ENCODE measurements at regions not wholly inside any gene's neighbourhood (a gene's known extent, or its start where the extent isn't known, plus 50 kb on each side); places are given as distances from the start of the nearest gene placed in this dataset.
"Not testable (repeated sequence)": the region's sequence is repeated elsewhere in the genome, so short reads cannot be mapped to it uniquely, and the experiment has no call there.

- DNase-seq, result no peak
- Histone ChIP-seq H3K9me3 (replicated peaks) (no peaks in the 10 kb centered on the region), H3K36me3 (no peaks in the 10 kb centered on the region), H3K27me3 (no peaks in the 10 kb centered on the region), H3K27ac (no peak overlapping the region), H3K4me1 (no peaks in the 10 kb centered on the region), H3K4me3 (no peak overlapping the region)
Observed at GRCh38 chr2:198628596-198628995, 824.2 kb downstream of the PLCL1 start.

GRCh38 chr2:198622986-198623730, 818.8 kb downstream of the PLCL1 start:
- Histone ChIP-seq H3K27me3 (no peaks in the 10 kb centered on the region), H3K4me3 (no peak overlapping the region), H3K9me3 (replicated peaks) (no peaks in the 10 kb centered on the region), H3K4me1 (no peaks in the 10 kb centered on the region), H3K27ac (no peak overlapping the region), H3K36me3 (no peaks in the 10 kb centered on the region)
- no peak for DNase-seq

GRCh38 chr2:198615972-198616371, 811.6 kb downstream of the PLCL1 start:
- no peak for DNase-seq
- H3K27ac ChIP-seq, result no peak overlapping the region
- H3K9me3 ChIP-seq (replicated peaks), result no peaks in the 10 kb centered on the region
- H3K4me1 ChIP-seq, result no peaks in the 10 kb centered on the region
- H3K36me3 ChIP-seq, result no peaks in the 10 kb centered on the region
- no peaks in the 10 kb centered on the region for H3K27me3 ChIP-seq
- no peak overlapping the region for H3K4me3 ChIP-seq

GRCh38 chr2:198611201-198611600, 806.8 kb downstream of the PLCL1 start:
- Histone ChIP-seq H3K27ac (no peak overlapping the region), H3K4me3 (no peak overlapping the region), H3K27me3 (no peaks in the 10 kb centered on the region), H3K9me3 (replicated peaks) (no peaks in the 10 kb centered on the region), H3K36me3 (no peaks in the 10 kb centered on the region), H3K4me1 (no peaks in the 10 kb centered on the region)
- DNase-seq, result no peak

- Histone ChIP-seq H3K9me3 (replicated peaks) (no peaks in the 10 kb centered on the region), H3K27me3 (no peaks in the 10 kb centered on the region), H3K36me3 (no peaks in the 10 kb centered on the region), H3K4me1 (no peaks in the 10 kb centered on the region), H3K4me3 (no peak overlapping the region), H3K27ac (no peak overlapping the region)
- no peak for DNase-seq
Observed at GRCh38 chr2:198604599-198604998, 800.2 kb downstream of the PLCL1 start.

- not testable (repeated sequence) for H3K4me3 ChIP-seq; H3K9me3 ChIP-seq (replicated peaks); H3K27me3 ChIP-seq; DNase-seq; H3K4me1 ChIP-seq; H3K27ac ChIP-seq; H3K36me3 ChIP-seq
Observed at GRCh38 chr2:198602986-198603385, 798.6 kb downstream of the PLCL1 start.

GRCh38 chr2:198597648-198598047, 793.3 kb downstream of the PLCL1 start:
- H3K27ac ChIP-seq, result no peak overlapping the region
- H3K27me3 ChIP-seq, result no peaks in the 10 kb centered on the region
- no peak overlapping the region for H3K4me3 ChIP-seq
- no peak for DNase-seq
- no peaks in the 10 kb centered on the region for H3K9me3 ChIP-seq (replicated peaks)
- no peaks in the 10 kb centered on the region for H3K4me1 ChIP-seq
- H3K36me3 ChIP-seq, result no peaks in the 10 kb centered on the region

- Histone ChIP-seq H3K4me3 (no peak overlapping the region), H3K9me3 (replicated peaks) (no peaks in the 10 kb centered on the region), H3K4me1 (no peaks in the 10 kb centered on the region), H3K27me3 (no peaks in the 10 kb centered on the region), H3K27ac (no peak overlapping the region), H3K36me3 (no peaks in the 10 kb centered on the region)
- DNase-seq, result no peak
Observed at GRCh38 chr2:198596985-198597384, 792.6 kb downstream of the PLCL1 start.

- H3K27me3 ChIP-seq, result no peaks in the 10 kb centered on the region
- H3K4me3 ChIP-seq, result no peak overlapping the region
- no peak for DNase-seq
- no peaks in the 10 kb centered on the region for H3K9me3 ChIP-seq (replicated peaks)
- H3K4me1 ChIP-seq, result no peaks in the 10 kb centered on the region
- H3K36me3 ChIP-seq, result no peaks in the 10 kb centered on the region
- no peak overlapping the region for H3K27ac ChIP-seq
Observed at GRCh38 chr2:198595721-198596120, 791.3 kb downstream of the PLCL1 start.

- H3K4me1 ChIP-seq, result no peaks in the 10 kb centered on the region
- H3K27me3 ChIP-seq, result no peaks in the 10 kb centered on the region
- no peak overlapping the region for H3K4me3 ChIP-seq
- no peaks in the 10 kb centered on the region for H3K9me3 ChIP-seq (replicated peaks)
- H3K36me3 ChIP-seq, result no peaks in the 10 kb centered on the region
- no peak for DNase-seq
- H3K27ac ChIP-seq, result no peak overlapping the region
Observed at GRCh38 chr2:198591586-198591985, 787.2 kb downstream of the PLCL1 start.

GRCh38 chr2:198587741-198588140, 783.3 kb downstream of the PLCL1 start:
- no peaks in the 10 kb centered on the region for H3K9me3 ChIP-seq (replicated peaks)
- H3K36me3 ChIP-seq, result no peaks in the 10 kb centered on the region
- no peaks in the 10 kb centered on the region for H3K27me3 ChIP-seq
- H3K4me3 ChIP-seq, result no peak overlapping the region
- no peak overlapping the region for H3K27ac ChIP-seq
- H3K4me1 ChIP-seq, result no peaks in the 10 kb centered on the region
- DNase-seq, result no peak

- no peaks in the 10 kb centered on the region for H3K27me3 ChIP-seq
- H3K4me1 ChIP-seq, result no peaks in the 10 kb centered on the region
- no peak overlapping the region for H3K27ac ChIP-seq
- H3K36me3 ChIP-seq, result no peaks in the 10 kb centered on the region
- no peak overlapping the region for H3K4me3 ChIP-seq
- H3K9me3 ChIP-seq (replicated peaks), result no peaks in the 10 kb centered on the region
- DNase-seq, result no peak
Observed at GRCh38 chr2:198587240-198587639, 782.8 kb downstream of the PLCL1 start.

GRCh38 chr2:198571393-198571792, 767.0 kb downstream of the PLCL1 start:
- no peak overlapping the region for H3K27ac ChIP-seq
- no peak for DNase-seq
- H3K9me3 ChIP-seq (replicated peaks), result no peaks in the 10 kb centered on the region; the same call in 1 of the 2 replicates
- no peaks in the 10 kb centered on the region for H3K27me3 ChIP-seq
- H3K4me1 ChIP-seq, result no peaks in the 10 kb centered on the region
- no peak overlapping the region for H3K4me3 ChIP-seq
- H3K36me3 ChIP-seq, result no peaks in the 10 kb centered on the region

GRCh38 chr2:198558176-198558575, 753.8 kb downstream of the PLCL1 start:
- Histone ChIP-seq H3K4me1 (no peaks in the 10 kb centered on the region), H3K4me3 (no peak overlapping the region), H3K9me3 (replicated peaks) (no peaks in the 10 kb centered on the region; the same call in 1 of the 2 replicates), H3K36me3 (no peaks in the 10 kb centered on the region), H3K27ac (no peak overlapping the region), H3K27me3 (no peaks in the 10 kb centered on the region)
- DNase-seq, result no peak

GRCh38 chr2:198546122-198546521, 741.7 kb downstream of the PLCL1 start:
- H3K36me3 ChIP-seq, result no peaks in the 10 kb centered on the region
- no peaks in the 10 kb centered on the region for H3K4me1 ChIP-seq
- no peak for DNase-seq
- H3K27me3 ChIP-seq, result no peaks in the 10 kb centered on the region
- H3K4me3 ChIP-seq, result no peak overlapping the region
- H3K27ac ChIP-seq, result no peak overlapping the region
- no peaks in the 10 kb centered on the region for H3K9me3 ChIP-seq (replicated peaks)

GRCh38 chr2:198545411-198545810, 741.0 kb downstream of the PLCL1 start:
- H3K36me3 ChIP-seq, result no peaks in the 10 kb centered on the region
- DNase-seq, result no peak
- H3K9me3 ChIP-seq (replicated peaks), result no peaks in the 10 kb centered on the region
- H3K4me3 ChIP-seq, result no peak overlapping the region
- H3K4me1 ChIP-seq, result no peaks in the 10 kb centered on the region
- H3K27me3 ChIP-seq, result no peaks in the 10 kb centered on the region
- H3K27ac ChIP-seq, result no peak overlapping the region
